Stimulated activated naive CD8-positive, alpha-beta T cell treated with anti-CD3 and anti-CD28 coated beads, Interleukin-15, Interleukin-2, amounts not matched to agents 100 U/mL and 50 U/mL, for 24 hours (primary cell): ENCODE measurements at regions not wholly inside any gene's neighbourhood (a gene's known extent, or its start where the extent isn't known, plus 50 kb on each side); places are given as distances from the start of the nearest gene placed in this dataset.

Source experiments
- ATAC-seq: fragments of 150-1000 bp; cut with Tn5 transposase; one replicate; pipeline ENCODE4 v1.10.0; 2021
- DNase-seq: peaks from one replicate; pipeline ENCODE4 v3.0.0; 2021

DNA sequence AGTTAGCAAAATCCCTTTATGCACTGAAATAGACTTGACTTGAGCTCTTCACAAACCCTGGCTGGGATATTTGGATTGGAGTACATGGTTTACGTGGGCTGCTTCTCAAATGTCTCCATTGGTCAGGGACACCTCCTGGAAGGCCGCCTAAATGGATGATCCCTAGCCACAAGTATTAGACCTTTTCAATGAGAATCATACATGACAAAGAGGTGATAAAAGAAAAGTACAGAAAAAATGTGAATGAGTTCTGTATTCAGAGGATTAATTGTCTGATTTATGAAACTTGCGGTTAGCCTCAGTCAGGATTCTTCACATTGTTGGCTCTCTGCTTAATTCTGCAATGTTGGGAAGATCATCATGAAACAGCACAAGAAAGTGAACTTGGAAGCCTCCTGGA, 752.8 kb upstream of the ADAMTS16 start:
- no peak for ATAC-seq
- DNase-seq: no peak

DNA sequence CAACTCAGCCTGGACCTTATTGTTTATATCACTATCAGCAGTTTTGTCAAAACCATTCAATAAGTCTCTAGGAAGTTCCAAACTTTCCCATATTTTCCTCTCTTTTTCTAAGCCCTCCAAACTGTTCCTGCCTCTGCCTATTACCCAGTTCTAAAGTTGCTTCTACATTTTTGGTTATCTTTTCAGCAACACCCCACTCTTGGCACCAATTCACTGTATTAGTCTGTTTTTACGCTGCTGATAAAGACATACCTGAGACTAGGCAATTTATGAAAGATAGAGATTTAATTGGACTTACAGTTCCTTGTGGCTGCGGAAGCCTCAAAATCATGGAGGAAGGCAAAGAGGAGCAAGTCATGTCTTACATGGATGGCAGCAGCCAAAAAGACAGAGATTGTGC, 744.4 kb upstream of the ADAMTS16 start:
- no peak for ATAC-seq
- DNase-seq: no peak

DNA sequence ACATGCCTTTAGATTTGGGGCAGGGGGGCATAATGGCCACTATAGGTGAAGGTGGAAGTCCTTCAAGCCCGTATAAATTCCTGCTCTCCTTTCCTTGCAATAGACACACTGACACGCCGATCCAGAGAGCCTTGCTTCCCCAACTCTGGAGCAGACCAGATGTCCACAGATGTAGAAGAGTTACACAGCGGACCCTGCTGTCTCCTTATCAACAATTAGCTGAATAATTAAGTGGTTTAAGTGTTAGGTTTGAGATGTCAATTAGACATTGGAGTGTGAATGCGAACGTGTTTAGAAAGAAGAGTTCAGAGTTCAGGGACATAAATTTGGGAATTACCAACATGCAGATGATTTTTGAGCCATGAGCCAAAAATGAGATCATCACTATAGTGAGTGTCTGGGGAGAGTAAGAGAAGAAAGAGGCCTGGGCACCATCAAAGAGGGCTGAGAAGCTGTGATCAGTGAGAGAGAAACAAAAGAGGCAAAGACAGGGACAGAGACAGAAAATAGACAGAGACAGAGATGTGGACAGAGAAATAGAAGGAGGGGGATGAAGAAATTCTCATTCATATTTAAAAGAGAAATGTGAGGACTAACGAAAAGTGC, 734.4 kb upstream of the ADAMTS16 start:
- DNase-seq (no peak), ATAC-seq (no peak)

DNA sequence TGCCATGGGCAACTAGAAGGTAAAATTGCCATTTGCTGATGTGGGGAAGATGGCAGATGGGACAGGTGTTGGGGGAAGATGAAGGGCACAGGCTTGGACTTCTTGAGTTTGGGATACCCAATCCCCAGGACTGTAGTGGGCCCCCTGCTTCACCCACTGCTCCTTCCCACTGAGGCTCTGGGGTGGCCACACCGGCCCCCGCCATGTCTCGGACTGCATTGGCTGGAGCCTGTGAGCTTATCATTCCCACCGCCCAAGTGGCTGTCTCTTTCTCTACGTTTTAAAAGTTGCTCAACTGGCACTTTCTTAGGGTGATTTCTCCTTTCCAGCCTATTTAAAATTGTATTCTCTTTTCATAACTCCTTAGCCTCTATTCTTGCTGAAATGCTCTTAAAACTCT, 730.0 kb upstream of the ADAMTS16 start:
- ATAC-seq (no peak), DNase-seq (no peak)

DNA sequence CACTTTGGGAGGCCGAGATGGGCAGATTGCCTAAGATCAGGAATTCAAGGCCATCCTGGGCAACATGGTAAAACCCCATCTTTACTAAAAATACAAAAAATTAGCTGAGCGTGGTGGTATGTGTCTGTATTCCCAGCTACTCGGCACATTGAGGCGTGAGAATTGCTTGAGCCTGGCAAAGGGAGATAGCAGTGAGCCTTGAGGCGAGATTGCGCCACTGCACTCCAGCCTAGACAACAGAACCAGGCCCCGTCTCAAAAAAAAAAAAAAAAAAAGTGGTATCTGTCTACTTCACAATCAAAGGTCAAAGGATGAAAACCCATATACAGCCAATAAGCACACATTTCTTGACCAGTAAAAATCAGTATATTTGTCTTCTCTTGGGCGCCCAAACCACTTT, 728.5 kb upstream of the ADAMTS16 start:
- DNase-seq (no peak), ATAC-seq (no peak)

DNA sequence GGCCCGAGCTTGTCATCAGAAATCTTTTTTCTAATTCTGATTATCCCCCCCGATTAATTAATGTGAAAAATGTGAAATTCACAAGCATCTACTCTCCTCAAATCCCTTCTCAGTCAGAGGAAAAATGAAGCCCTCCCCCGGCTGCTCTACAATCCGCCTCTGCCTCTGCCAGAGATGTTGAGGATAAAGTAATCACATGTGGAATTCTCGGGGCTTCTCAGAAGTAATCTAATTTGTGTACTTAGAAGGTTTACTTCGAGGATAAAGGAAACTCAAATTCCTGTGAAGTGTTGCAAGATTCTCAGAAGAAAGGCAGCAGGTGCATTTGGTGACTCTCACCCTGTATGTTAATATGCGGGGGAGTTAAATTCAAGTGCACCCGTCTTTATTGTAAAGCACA, 726.1 kb upstream of the ADAMTS16 start:
- no peak for ATAC-seq
- DNase-seq: no peak

DNA sequence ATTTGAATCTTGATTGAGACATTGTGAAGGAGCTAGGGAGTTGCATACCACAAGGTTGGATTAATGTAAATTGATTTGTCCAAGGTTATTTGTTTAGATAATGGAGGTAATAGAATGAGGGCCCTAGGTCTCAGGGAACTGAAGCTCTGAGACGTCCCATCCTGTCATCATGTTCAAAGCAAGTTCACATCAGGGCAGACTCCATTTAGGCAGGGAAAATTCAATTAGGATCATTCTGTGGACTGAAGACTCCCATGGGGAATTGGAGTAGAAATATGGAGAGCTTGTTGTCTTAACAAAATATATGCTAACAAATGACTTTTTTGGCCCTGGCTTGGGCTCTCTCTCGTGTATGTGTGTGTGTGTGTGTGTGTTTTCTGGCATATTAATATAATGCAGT, 722.0 kb upstream of the ADAMTS16 start:
- DNase-seq: no peak
- no peak for ATAC-seq

DNA sequence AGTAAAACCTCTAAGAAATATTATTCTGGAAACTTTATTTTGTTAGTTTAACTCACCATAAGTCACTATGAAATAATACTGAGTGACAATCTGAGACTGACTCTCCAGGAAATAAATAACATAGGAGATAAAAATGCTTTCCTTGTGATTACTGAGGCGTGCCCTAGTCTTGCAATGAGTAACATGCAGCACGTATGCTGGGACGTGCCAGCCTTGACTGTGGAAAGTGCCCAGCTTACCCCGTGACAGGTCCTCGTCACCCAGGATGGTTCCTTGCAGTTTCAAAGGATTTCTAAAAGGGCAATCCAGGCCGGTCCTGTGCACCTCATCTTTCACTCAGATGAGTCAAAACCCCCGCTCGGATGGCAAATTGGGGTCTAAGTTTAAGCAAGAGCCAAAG, 720.8 kb upstream of the ADAMTS16 start:
- ATAC-seq (no peak), DNase-seq (no peak)

DNA sequence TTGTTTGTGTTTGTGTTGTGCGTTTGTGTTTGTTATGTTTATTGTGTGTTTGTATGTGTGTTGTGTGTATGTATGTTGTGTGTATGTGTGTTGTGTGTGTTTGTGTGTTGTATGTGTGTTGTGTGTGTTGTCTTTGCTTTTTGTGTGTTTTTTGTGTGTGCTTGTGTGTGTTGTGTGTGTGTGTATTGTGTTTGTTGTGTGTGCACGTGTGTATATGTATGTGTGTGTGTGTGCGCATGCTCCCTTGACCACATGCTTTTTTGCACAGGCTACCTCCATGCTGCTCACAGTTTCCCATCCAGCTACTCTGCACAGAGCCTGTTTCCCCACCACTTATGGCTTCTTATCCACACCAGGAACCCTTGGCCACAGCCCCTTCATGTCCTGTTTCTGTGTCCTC, 720.0 kb upstream of the ADAMTS16 start:
- DNase-seq (no peak), ATAC-seq (no peak)

DNA sequence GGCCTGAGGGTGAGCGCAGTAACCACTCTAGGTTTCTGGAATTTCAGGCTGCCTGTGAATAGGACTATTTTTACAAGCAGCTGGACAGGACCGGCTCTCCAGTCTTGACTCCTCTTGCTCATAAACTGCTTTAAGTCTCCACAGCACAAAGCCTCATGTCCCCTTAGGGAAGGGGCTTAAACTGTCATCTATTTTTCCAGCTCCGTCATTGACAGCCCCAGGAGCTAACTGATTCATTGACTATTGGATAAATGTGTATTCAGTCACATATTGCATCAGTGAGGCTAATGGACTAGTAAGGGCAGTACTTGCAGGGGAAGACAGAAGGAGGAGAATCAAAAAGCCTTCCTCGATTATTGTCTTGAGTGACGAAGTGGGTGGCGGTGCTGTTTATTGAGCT, 719.4 kb upstream of the ADAMTS16 start:
- DNase-seq: no peak

DNA sequence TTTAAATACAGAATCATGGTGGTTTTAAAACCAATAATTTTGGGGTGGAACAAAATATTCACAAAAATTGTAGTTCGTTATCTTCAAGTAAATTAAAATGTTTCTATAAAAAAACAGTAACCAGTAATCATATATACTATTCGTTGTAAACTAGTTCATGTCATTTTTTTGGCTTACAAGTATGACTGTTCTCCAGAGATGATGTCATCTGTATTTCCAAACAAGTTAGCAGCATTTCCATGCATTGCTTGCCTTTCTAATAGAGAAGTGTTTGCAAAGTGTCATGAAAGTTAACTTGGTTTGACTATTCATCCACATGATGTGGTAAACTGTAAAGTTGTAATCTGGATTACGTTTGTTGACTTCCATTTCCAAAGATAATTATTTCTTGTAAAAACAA, 717.9 kb upstream of the ADAMTS16 start:
- ATAC-seq (no peak), DNase-seq (no peak)

More for the DNA sequence above, 719.4 kb upstream of the ADAMTS16 start:
- no peak for ATAC-seq

DNA sequence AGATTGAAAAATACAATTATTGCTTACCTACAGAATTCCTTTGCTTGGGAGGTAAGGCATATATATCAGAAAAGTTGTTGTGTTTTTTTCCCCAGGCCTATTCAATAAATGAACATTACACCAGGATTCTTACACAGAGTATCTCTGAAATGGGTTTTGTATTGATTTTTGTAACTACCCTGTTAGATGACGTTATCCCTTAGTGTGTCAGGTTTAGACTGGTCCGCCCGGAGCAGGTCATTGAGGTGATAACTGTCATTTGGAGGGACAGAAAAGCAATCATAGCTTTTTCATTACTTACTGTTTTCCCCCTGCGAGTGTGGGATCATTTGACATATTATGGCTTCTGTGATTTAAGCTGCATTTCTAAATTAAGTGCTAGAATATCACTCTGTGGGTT, 715.2 kb upstream of the ADAMTS16 start:
- ATAC-seq: no peak
- no peak for DNase-seq

DNA sequence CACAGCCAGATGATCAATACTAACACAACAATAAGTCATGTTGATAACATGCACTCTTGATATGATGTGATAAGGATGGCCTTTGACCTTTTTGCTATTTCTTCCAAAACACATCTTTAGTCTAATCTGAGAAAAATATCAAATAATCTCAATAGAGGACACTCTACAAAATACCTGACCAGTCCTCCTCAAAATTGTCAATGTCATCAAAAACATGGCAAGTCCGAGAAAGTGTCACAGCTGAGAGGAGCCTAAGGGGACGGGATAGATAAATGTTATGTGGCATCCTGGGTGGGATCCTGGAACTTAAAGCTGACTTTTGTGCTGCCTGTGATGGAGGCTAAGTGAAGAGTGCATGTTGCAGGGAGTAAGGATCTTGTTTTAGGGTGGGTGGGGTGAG, 699.6 kb upstream of the ADAMTS16 start:
- DNase-seq: no peak
- no peak for ATAC-seq

DNA sequence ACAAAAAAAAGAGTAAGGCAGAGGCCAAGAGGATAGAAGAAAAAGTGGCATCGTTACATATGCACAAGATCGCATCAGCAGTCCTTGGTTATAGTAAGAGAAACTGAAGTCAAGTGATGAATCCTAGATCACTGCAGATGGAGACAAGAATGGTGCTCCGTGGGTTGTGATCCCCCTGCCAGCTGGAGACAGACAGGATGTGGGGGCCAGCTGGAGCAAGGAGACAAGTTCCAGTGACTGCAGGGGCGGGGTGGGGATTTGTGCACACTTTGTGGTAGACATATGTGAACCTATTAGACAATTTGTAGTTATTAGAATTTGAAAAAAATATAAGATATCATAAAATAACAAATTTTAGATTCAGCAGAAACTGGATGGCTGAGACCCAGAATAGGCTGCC, 697.9 kb upstream of the ADAMTS16 start:
- no peak for DNase-seq
- ATAC-seq: no peak

DNA sequence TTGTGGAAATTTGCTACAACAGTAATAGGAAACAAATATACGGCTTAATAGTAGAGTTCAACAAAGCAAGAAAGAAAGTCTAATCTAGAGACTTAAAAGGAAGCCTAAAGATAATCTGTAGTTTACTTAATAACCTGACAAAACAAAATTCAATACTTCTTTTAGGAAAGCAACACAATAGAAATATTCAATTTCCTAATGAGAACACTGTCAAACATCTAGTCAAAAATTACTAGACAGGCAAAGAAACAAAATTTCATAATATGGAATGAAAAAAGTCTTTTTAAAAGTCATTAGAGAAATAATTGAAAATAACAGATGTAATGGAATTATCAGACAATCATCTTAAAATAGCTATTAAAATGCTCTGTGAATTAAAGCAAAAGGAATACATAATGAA, 692.5 kb upstream of the ADAMTS16 start:
- no peak for DNase-seq
- no peak for ATAC-seq

DNA sequence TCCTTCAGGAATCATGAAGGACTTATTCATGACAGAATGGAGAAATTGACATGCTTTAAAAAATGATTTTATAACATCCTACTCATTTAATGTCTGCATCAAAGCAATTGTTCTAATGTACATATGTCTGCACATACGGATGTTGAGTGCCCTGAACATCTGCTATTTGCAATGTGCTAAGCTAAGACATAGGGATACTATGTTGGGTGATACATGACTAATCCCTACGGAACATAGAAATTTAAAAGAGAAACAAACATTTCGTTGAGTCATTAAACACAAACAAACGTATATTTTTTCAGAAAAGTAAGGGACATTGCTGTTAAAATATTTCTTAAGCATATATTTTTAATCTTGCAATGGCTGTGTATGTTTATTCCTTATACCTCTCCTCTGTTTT, 686.5 kb upstream of the ADAMTS16 start:
- ATAC-seq: no peak

DNA sequence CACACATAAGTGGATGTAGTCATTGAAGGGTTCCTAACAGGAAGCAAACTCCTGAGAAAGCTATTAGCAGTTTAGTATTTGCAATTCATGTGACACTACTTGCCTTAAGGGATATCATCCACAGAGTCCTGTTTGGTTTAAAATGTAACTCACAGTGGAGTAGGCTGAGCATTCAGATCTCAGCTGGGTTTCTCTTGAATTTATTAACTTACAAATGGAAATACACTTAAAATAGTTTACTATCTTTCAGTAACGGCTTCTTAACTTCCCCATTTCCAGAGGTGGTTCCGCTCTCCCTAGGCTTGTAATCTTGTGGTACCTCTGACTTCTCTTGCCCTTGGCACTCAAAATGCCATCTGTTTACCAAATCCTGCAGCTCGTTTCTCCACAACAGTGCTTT, 660.7 kb upstream of the ADAMTS16 start:
- no peak for DNase-seq
- ATAC-seq: no peak

More for the DNA sequence above, 686.5 kb upstream of the ADAMTS16 start:
- no peak for DNase-seq

DNA sequence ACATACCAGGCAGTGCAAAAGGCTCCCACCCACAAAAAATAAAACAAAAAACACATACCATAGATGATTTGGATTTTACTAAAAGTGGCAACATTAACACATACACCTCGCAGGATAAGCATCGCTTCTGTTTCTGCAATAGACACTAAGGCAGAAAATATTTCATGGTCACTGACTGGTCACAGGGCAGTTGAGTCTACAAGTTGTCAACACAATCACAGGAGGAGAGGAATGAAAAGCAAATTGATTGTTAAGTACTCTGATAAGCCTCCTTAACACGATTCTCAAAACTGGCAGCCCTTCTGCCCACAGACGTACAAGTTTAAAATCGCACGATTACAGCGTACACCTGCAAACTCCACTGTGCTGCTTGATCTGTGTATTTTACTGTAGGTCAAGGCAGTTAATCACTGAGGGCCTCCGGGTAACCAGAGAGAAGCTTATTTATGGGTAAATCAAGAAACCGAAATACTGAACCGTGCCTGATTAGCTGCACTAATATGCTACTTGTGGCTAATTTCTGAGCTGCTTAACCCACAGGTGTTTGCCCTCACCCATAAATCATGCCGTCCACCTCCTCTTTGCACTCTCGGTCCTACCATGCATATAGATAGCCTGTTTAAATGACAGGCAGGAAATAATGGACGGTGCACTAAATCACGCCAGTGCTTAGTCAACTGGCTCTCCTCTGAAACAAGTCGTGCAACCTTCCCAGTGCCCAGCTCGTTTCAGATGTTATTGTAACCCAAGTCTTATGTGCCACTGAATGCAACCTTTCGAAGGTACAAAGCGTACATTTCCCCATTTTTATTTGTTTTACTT, 659.4 kb upstream of the ADAMTS16 start:
- DNase-seq (no peak), ATAC-seq (no peak)

DNA sequence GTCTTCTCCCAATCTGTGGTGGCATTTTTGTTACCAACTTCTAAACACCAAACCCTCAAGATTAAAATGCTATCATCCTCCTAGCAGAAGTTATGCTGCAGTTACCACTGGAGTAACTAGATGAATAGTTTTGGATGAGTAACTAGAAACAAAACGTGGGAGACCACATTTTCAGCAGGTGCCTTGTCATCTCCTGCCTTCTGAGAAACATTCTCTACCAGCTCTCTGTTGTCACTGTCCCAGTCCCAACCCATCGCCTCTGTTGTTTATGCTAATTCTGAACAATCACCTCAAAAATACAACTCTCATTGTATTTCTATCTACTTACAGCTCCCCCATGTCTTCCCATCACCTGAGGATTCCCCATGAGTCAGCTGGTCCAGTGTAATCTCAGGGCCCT, 652.5 kb upstream of the ADAMTS16 start:
- no peak for ATAC-seq

DNA sequence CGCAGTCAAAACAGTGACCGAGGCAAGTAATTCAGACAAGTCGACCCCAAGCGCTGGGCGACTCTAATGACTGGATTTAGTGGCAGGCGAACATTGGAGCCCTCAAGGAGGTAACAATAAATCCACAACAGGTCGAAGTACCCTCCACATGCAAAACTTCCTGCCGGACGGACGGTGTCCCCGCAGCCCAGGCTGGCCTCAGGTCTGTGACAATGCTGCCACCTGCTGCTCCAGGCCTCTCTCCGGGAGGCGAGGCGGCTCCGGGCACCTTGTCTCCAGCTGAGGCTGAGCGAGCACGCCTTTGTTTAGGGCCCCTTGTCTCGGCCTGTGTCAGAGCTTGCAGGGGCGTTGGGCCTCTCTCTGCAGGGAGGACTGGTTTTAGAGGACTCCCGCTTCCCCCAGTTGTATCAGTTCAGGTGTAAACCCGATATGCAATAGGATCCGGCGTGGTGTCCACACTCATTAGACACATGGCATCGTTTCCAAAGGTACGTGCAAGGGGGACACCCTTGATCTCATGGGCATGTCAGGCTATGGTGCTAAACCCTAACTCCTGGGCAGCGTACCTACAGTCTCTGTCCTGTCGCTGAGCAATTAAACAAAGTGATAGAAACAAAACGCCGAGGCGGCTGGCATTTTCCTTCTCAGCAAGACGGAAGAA, 628.0 kb upstream of the ADAMTS16 start:
- no peak for ATAC-seq
- no peak for DNase-seq

More for the DNA sequence above, 652.5 kb upstream of the ADAMTS16 start:
- no peak for DNase-seq

DNA sequence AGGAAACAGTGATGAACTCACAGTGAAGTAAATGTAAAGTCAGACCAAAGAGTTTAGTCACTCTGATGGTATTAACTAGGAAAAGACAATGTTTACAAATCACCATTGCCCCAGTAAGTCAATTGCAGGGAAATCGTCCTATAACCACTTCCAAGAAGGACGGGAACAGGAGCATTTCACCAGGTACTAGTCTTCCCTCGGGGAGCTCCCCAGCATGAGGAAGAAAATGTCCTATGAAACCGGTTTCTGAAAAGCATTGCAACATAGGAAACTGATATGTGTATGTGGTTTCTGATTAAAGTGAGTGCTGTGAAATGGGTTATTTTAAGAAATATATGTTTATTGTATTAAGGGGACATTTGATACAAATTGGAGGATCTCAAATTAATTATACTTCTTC, 626.7 kb upstream of the ADAMTS16 start:
- DNase-seq (no peak), ATAC-seq (no peak)

DNA sequence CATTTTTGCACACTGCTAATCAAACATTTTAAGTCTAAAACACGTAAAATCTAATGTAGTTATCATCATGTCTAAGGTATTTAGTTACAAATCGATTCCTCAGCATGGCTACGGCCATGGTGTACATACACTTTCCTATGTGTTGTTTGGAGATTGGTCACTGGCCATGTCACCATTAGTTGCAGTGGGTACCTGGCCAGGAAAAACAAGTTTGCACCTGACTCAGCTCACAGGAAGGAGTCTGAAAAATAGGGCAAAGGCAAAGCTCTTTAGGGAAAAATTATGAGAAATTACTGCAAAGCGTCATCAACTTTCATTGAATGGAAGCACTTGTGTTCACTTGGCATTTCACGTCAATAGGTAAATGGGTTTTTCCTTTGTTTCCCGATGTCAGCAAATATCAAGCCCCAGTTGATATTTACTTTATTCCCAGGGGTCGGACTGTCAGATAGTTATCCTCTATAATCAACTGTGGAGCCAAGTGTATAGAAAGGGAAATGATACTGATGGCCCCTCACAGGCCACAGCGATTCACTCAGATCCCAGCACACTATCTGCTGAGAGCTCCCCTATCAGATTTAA, 626.0 kb upstream of the ADAMTS16 start:
- no peak for ATAC-seq
- no peak for DNase-seq
